GM12872 (cell line): ENCODE measurements at regions not wholly inside any gene's neighbourhood (a gene's known extent, or its start where the extent isn't known, plus 50 kb on each side); places are given as distances from the start of the nearest gene placed in this dataset.

Experiments used
- CTCF ChIP-seq: IDR thresholded peaks from 3 replicates; pipeline ENCODE4 v1.5.1; 2011; ENCODE audit warnings: low read depth, mild to moderate bottlenecking, low read length, moderate library complexity; ENCODE audit not compliant: insufficient read depth

DNA sequence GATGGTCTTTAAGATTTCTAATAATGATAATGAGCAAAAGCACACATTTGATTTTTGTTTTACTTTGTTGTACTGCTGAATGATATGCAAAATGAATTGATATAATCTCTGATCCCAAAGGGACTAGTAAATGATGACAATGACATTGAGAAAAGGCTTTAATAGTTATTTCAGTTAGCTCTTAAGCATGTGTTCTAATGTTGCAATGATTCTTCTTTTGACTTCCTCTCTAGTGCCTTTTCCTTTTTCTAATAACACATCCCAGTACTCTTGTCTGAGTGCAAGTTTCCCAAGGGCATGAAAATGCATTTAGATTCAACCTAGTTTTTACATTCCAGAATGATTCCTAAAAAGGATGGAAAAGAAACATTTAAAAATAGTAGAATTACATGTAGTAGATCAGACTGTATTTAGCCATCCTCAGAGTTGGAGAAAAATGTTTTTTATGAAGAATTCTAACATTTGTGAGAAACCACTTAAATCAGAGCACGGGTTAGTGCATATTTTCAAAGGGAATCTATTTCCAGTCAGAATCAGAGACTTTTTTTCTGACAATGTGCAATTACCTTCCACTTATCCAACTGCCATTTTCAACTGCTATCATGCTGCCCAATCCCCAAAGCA, 508.8 kb downstream of the C4orf33 start:
- TF ChIP-seq CTCF, result no peak

DNA sequence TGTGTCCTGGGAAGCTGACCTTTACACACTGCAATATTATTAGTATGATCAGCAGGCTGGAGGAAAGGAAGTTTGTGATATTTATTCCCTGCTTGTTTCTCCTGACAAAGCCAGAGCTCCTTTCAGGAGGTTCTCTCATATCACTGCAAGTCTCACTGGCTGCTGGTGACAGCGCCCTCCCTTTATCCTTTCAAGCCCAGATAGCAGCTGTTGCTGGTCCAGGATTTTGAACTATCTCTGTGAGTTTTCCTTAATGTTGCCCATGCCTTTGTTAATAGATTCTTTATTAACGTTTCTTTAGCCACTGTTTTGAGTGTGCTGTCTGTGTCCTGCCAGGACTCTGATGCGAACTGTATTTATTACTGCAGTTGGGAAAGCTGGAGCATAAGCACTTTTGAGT, 518.7 kb downstream of the C4orf33 start:
- TF ChIP-seq CTCF, result no peak

DNA sequence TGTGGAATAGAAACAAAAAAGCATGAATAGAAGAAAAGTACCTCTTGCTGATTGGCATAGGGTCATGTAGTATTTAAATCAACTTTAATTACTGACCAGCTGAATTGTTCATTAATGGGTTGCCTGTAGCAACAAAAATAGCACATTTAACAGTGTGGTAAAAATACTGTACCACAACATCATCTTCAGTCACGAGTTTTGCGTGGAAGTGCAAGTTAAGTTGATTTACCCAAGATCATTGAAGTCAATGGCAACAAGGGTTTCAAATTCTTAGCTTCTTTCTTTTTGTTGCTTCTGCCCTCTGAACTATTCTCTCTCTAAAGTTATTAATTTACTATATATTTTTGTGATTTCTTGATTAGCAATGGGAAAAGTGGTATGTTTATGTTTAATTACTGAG, 526.6 kb downstream of the C4orf33 start:
- TF ChIP-seq CTCF, result no peak

DNA sequence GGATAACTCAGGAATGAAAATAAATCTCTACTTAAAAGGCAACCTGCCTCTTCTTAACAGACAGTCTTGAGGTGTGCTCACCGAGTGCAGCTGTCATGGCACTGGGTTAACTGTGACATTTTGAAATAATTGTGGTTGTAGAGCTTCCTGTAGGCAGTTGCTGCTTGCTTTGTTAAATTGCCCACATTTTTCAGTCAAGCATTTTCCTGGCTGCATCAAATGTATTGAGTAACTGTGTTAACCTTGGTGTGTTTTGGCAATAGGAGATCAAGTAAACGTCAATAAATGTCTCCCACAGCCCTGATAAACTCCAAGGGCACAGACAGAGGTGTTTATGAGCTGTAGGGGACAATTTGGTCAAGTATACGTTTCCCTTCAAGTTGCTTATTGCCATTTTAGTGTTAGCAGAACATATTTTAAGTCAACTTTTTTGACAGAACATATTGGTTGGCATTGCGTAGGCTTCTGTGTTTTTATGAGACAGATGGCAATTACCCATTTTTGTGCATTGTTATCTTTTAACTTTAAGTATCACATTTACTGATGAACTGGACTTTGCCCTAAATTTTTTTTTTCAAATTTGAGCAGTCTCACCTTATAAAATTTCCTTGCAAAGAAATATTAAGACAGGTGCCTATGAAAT, 527.4 kb downstream of the C4orf33 start:
- no peak for TF ChIP-seq CTCF

DNA sequence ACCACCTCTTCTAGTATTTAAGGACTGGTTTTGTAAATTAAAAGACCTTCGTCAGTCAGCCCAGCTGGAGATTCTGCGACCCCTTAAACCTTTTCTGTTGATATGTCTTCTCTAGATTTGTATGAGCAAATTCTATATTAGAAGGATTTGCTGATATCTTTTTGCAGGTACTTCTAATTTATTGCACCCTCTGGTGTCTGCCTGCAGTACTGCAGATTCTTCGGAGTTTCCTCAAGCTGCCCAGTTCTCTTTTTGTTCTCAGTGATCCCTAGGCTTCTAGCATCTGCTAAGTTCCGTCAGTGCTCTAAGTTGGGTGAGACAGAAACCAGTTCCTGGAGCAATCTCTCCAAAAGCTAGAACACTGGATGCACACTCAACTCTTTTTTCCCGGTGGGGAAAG, 545.2 kb downstream of the C4orf33 start:
- TF ChIP-seq CTCF, result peak; percentile 78

DNA sequence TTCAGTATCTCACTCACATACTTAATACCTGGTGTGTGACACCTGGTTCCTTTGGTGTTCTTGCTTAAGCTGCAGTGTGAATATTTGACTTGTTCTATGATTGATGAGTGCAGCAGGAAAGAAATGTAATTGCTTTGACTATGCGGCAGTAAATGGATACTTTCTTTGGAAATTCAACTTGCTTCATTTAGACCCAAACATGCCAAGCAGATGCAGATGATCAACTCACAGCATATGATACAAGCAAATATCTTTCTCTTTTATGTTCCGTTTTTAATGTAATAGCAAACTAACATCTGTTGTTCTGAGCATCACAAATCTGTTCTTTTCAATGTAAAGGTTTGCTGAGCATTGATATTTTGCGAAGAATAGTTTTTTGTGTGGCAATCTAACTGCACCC, 549.5 kb downstream of the C4orf33 start:
- TF ChIP-seq CTCF, result no peak

DNA sequence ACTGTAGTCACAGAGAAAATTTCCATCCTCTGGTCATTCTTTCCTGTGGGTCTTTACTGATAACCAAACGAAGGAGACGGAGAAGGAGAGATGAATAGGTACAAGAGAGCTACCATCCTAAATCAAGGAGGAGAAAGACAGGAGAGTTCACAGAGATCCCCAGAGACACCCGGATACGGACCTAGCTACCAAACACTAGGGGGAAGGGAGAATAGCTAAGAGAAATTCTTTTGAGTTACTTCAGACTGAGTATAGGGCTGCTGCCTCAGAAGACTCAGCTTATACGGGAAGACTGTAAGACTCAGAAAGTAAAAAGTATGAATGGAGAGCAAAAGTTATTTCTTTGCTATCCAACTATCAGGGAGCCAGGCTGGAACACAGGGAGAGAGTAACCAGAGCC, 572.1 kb downstream of the C4orf33 start:
- no peak for TF ChIP-seq CTCF
